Activated CD4-positive, alpha-beta T cell treated with anti-CD3 and anti-CD28 coated beads, Interleukin-2, amount 50 U/mL, for 1 hour (primary cell): ENCODE measurements at regions not wholly inside any gene's neighbourhood (a gene's known extent, or its start where the extent isn't known, plus 50 kb on each side); places are given as distances from the start of the nearest gene placed in this dataset.

Experiments
- DNase-seq: peaks from one replicate; pipeline ENCODE4 v3.0.0-alpha.2; 2020

DNA sequence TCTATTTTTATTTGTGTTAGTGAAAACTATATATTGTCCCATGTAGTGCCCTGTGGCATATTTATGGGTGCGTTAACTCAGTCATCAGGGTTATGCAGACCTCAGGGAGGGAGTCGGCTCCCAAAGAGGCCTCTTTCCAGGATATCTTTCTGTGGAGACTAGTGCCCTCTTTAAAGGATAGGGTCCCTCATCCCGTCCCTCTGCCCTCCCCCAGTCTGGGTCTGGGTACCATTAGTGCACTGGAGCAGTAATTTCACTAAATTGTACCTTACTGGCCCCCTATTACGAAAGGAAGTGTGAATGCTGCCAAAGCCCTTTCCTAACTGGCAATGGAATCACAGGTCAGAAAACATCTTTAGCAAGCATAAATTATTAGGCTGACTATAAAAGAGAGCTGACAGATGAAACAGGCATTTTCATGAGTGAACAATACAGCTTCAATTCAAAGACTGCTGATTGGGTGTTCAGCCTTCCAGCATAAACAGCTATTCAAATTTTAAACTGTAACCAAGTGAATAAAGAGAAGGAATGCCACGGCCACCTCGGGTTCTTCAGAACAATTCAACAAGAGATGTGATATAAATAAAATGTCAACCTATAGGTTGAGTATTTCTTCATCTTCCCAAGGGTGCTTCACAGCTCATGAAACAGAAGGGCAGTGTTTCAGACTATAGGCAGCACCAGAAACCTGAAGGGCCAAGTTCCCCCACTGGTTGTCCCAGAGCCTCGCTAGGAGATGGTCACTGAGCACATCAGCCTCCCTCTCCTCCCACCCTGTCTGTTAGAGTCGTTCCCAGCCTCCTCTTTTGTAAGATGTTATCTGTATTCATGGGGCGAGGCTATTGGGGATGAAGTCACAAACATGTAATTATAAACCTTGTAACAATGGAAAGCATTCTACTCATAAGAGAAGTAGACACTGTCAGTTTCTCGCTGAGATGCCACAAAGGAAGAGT lies 318.7 kb downstream of the TMEM161B start:
- DNase-seq, result no peak

DNA sequence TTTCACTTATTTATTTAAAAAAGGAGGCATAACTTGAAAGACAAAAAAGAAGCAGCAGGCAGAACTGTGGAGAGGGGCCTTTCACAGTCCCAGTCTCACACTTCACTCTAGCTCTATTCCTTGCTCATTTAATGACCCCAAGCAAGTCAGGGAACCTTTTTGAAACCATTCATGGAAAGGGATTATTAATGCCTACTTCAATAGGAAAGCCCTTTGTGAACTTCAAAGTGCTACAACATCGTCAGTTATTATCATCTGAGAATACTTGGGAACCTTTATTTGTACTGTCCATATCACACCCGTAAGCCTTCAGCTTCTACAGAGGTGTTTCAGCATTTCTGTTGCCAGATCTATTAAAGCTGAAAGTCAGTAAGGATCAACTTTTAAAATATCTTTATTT lies 320.2 kb downstream of the TMEM161B start:
- DNase-seq, result no peak

DNA sequence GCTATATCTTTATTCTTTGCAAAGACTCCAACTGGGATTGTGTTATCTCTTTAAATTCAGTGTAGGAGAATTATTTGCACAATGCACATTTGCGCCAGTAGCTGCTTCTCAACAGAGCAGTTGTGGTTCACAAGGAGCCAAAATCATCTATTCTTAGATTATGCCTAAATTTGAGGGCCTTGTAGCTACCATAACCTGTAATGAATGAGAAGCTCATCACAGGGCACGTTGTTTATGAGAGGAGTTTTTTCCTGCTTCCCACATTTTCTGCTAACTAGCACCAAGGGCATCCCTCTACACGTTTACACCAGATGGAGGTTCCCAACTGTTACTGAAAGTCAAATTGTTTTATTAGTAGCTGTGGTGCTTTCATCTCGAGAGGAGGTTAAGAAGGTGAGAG lies 322.4 kb downstream of the TMEM161B start:
- DNase-seq, result no peak

DNA sequence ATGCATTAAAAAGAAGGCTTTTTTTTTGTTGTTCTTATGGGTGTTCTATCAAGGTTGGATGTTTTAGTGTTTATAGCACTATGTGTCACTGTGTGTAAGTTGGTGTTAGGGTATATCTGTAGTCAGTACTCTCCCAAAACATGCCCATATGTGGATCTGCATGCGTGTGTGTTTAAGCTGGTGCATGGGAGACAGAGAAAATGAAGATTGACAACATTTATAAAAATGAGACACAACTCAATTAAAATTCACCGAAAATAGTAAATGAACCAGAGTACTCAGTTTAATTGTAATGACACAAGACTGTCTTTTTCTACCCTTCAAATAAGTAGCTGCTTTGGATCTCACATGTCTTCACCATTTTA lies 323.4 kb downstream of the TMEM161B start:
- no peak for DNase-seq

DNA sequence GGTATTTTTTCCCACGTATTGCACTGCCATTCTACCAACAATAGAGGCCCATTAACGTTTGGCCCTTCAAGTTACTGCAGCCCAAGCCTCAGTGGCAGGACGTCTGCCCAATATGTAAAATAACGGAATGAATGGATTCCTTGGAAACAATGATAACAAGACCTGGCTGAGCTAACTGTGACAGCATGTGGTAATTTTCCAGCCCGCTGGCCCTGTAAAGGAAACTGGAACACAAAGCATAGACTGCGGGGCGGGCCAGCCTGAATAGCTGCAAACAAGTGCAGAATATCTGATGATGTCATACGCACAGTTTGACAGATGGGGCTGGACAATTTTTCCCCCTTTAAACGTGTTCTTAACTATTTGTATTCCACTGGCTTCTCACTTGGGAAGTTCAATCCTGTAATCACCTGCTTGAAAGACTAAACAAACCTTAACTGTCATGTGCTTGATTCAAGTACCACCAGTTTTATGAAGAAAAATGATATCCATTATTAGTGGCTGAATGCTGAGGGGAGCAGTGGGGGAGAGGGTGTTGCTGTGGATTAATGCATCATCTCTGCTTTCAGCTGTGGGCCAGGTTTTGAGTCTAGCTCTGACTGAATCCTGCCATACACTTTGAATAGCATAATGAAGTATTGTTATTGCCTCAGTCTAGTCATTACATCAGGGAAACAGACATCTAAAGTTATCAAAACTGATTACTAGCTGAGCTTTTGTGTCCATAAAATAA lies 323.9 kb downstream of the TMEM161B start:
- no peak for DNase-seq

- no peak for DNase-seq
These were observed 327.9 kb downstream of the TMEM161B start for GRCh38 chr5:87940775-87941174.

DNA sequence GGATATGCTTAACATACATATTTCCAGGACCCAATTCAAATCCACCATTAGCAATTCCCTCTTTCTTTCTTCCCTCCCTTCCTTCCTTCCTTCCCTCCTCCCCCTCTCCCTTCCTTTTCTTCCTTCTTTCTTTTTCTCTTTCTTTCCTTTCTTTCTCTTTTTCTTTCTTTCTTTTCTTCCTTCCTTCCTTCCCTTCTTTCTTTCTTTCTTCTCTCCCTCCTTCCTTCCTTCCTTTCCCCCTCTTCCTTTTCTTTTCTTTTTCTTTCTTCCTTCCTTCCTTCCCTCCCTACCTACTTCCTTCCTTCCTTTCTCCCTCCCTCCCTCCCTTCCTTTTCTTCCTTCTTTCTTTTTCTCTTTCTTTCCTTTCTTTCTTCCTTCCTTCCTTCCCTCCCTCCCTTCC lies 332.0 kb downstream of the TMEM161B start:
- DNase-seq, result no peak

DNA sequence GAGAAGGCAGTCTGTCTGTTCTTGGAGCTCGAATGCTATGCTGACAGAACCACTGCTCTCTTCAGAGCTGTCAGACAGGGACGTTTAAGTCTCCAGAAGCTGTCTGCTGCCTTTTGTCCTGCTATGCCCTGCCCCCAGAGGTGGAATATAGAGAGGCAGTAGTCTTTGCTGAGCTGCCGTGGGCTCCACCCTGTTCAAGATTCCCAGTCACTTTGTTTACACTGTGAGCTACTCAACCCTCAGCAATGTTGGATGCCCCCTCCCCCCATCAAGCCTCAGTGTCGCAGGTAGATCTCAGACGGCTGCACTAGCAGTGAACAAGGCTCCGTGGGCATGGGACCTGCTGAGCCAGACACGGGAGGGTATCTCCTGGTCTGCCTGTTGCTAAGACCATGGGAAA lies 344.2 kb downstream of the TMEM161B start:
- no peak for DNase-seq

DNA sequence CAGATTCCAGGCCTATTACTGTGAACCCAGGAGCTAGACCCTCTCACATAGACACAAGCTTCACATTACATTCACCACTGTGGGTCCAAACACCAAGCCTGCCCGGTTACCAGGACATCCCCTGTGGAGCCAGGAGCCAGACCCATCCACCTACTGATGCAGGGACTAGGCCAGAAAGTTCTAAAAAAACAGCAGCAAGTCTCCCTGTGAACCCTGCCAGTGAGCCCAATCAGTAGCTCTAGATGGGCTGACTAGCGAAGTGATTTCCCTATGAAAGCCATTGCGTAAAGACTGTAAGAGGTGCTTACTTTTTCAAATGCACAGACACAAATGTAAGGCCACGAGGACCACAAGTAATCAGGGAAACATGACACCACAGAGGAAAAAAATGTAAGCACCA lies 352.3 kb downstream of the TMEM161B start:
- no peak for DNase-seq

DNA sequence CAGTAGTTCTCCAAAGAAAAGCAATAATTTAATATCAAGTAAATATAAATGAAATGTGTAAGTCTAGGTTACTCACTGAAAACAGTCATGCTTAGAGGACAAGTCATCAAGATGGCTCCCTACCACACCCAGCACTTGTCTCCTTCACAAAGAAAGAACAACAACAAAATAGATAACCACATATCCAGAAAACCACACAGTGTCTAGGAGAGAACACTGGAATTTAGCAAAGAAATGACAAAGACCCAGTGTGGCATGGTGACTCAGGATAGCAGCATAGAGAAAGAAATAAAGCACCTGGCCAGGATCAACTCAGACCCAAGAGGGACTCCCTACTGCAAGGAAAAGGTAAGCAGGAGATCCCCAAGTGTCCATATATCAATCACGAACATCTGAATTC lies 356.2 kb downstream of the TMEM161B start:
- no peak for DNase-seq

DNA sequence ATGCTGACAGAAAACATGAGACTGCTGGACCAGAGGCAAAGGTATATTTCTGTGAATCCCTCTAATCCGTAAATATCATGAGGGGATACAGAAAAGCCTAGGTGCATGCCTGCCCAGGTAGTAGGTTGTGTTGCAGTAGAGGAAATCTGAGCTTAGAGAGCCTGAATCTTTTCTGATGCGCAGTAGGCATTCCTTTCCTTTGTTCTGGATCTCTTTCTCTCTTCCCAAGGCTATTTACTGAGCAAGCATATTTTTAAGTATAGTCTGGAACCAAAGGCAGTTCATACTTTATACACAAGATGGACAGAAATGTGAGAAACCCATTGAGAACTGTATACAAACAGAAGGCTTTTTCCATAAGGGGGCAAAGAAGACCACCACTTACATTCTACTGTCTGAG lies 359.3 kb downstream of the TMEM161B start:
- no peak for DNase-seq

DNA sequence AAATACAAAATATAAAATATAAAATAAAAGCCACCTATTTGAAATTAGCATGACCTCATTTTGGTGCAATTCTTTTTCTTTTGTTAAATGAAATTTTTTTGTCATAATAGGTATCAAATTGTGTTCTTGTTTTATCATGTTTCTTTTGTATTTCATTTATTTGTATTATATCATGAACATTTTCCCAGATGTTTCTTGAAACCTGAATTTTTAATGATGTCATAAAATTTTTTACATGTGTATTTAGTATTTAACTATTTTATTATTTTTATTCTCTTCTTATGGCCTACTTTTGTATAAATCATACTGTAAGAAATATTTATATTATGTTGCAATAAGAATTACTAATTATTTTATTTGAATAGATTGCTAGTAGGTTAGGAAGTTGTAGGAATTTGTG lies 361.7 kb downstream of the TMEM161B start:
- DNase-seq, result no peak

- no peak for DNase-seq
These were observed 368.2 kb downstream of the TMEM161B start for GRCh38 chr5:87900419-87900818.

DNA sequence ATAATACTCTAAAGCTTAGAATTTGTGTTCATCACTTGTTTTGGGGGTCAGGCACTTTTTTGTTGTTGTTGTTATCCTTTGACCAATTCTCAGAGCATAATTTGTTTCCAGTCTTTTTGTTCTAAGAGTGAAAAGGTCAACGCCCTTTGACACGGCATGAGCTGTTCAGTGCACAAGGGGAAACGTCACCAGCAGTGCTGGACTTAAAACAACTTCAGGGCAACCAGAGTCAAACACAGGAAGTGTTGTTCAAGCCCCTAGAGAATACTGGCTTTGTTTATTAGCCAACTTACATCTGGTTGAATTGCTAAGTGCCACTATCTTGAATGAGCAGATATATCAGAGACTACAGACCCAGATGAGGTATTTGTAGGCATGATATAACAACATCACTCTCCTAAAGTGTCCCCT lies 368.9 kb downstream of the TMEM161B start:
- no peak for DNase-seq

DNA sequence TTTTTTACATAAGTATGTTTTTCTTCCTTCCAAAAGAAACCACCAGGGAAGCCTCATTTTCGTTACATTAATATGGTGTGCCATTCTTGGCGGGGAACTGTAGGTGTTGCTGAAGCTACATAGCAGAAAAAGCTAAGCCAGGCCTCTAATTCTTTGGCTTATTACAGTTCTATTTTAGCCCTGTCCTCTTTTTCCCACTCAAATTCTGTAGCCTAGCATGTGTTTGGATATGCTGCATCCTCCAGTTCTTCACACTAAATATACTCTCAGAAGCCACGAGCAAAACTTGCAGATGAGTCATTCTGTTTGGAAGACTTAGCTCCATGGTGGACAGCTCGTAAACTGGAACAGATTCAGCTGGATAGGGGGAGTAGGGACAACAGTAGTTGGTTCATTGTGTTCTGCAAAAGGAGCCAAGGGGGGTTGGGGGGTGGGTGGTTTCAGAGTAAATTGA lies 369.4 kb downstream of the TMEM161B start:
- DNase-seq, result no peak

DNA sequence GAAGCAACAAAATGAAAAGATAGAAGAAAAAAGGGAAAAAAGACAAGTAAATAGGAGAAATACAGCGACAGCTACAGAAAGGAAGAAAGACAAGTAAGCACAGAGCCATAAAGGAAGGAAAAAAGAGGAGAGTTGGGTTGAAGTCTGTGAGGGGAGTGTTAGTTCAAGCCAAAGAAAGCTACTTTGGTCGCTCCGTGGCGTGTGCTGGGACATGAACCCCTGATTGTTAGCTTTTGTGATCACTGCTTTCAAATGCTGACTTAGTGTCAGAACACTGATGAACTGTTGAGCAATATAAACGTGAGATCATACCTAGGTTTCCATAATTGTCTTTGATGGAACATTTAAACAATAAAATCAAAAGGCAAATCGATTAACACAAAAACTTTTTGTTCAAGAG lies 370.1 kb downstream of the TMEM161B start:
- DNase-seq, result no peak

GRCh38 chr5:87888139-87888538 lies 380.5 kb downstream of the TMEM161B start:
- no peak for DNase-seq

- DNase-seq, result no peak
These were observed 381.4 kb downstream of the TMEM161B start for GRCh38 chr5:87887247-87887646.

GRCh38 chr5:87886164-87886563 lies 382.5 kb downstream of the TMEM161B start:
- no peak for DNase-seq

- DNase-seq, result no peak
These were observed 382.9 kb downstream of the TMEM161B start for GRCh38 chr5:87885758-87886157.

- DNase-seq, result no peak
These were observed 391.1 kb downstream of the TMEM161B start for GRCh38 chr5:87877495-87877894.

- DNase-seq, result no peak
These were observed 391.6 kb downstream of the TMEM161B start for GRCh38 chr5:87877023-87877422.

GRCh38 chr5:87876616-87877015 lies 392.0 kb downstream of the TMEM161B start:
- DNase-seq, result no peak

GRCh38 chr5:87872986-87873385 lies 395.7 kb downstream of the TMEM161B start:
- no peak for DNase-seq
